Erythroblast (primary cell): ENCODE measurements at regions not wholly inside any gene's neighbourhood (a gene's known extent, or its start where the extent isn't known, plus 50 kb on each side); places are given as distances from the start of the nearest gene placed in this dataset.

Experiments
- GATA1 ChIP-seq: IDR thresholded peaks from 2 replicates; pipeline ENCODE4 v1.6.1; 2011; ENCODE audit warnings: low read depth, mild to moderate bottlenecking, control low read depth, low read length, moderate library complexity
- POLR2A ChIP-seq: IDR thresholded peaks from 2 replicates; pipeline ENCODE4 v1.6.1; 2011; ENCODE audit warnings: mild to moderate bottlenecking, low read length

DNA sequence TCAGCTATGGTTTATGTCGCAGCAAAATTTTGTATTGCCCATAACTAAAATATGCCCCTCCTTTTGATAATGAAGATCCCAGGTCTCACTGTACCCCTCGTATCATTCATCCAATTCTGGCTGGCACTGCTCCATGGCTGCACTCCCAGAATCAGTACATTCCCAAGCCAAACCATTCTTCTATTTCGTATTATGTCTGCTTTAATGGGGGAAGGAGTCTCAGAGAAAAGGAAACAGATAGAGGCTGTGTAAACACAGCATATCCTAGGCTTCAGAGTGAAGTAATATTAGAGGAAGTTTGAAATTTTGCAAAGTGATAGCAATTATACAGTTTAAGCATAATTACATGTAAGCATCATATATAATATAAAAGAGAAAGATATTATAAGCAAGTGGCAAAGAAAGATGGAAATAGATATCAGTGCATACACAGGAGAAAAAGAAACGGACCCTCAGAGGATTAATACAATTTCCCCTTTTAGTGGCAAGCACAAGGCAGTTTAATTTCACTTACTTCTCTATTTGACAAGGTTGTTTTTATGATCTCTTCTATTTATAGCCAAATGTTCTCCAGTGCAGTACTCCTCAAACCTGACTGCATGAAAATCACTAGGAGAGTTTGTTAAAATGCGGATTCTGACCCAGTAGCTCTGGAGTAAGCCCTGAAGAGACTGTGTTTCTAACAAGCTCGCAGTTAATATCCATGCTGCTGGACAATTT is 56.5 kb upstream of the TENT5A start:
- TF ChIP-seq POLR2A (no peak), GATA1 (no peak)
